ENCODE measurements at regions not wholly inside any gene's neighbourhood (a gene's known extent, or its start where the extent isn't known, plus 50 kb on each side); places are given as distances from the start of the nearest gene placed in this dataset.

GRCh38 chr2:239537633-239538356, 137.0 kb upstream of the HDAC4 start:
- DNase-seq = no peak

DNA sequence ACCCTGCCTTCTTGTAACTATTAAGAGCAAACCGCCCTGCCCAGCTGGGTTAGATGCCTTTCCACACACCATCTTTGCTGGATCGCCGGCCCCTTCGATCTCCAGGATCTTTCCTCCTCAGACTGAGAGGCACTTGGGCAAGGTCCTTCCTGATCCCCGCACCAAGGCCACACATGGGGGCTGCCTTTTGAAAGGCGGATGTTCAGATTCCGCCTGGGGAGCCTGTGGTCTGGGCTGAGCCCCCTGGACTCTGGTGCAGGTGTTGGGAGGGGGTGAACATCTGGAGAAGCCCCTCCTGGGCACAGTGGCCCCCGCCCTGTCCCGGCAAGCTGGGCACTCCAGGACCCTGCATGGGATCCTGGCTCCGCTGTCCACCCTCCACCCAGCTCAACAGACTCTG, 135.4 kb upstream of the HDAC4 start:
- no peak for DNase-seq

DNA sequence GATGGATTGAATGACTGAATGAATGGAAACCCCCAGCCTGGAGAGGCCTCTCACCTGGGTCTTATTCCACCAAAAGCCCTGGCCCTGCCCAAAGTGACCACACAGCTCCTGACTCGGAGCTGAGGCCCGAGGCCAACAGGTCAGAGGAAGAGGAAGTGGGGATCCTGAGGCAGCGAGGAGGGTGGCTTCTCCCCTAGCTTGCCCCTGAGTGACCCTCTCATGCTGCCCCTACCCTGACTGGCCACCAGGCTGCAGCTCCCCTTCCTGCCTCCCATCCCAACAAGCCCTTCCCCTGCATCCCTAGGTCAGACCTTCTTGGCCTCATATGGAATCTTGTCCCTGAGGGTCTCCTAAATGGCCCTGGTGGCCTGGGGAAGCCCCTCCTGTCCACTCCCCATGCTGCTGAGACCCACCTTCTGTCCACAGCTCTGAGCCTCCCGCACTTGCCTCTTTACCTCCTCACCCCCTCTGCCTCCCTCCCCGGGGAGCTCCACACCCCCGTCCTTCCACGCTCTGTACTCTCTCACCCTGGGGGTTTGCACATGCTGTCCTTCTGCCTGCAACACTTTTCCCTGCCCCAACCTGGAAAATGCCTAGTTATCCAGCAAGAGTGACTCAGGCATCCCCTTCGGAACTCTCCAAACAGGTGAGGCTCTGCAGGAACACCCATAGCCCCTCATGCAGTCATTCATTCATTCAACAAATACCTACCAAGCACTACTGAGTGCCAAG, 134.8 kb upstream of the HDAC4 start:
- DNase-seq = no peak

- no peak for DNase-seq
These were observed 134.0 kb upstream of the HDAC4 start for GRCh38 chr2:239534581-239535412.

GRCh38 chr2:239533569-239534316, 132.9 kb upstream of the HDAC4 start:
- DNase-seq = no peak

DNA sequence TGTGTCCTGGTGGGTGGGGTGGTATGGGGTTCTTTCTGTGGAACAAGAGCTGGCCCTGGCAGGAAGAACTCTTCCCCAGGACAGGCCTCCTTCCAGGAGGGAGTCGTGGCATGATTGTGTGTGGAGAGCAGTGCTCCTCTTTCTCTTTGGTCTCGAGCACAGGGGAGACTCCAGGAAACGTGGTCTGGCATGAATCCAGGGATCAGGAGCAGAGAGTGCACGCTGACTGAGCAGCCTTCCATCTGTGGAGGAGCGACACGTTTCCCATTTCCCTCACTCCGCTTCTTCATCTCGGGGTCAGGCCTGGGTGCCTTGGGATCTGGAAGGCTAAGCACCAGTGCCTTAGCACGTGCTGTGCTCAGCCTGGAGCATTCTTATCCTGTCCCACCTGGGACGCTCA, 132.0 kb upstream of the HDAC4 start:
- no peak for DNase-seq

DNA sequence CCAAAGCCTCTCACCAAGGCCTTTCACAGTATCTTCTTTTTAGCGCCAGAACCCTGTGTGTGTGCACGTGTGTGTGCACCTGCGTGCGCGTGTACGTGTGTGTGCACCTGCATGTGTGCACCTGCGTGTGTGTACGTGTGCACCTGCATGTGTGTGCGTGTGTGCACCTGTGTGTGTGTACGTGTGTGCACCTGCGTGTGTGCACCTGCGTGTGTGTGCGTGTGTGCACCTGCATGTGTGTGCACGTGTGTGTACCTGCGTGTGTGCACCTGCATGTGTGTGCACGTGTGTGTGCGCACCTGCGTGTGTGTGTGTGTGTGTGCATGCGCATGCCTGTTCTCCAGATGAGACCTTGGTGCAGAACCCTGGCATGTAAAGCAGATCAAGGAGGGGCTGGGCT, 131.4 kb upstream of the HDAC4 start:
- no peak for DNase-seq

DNA sequence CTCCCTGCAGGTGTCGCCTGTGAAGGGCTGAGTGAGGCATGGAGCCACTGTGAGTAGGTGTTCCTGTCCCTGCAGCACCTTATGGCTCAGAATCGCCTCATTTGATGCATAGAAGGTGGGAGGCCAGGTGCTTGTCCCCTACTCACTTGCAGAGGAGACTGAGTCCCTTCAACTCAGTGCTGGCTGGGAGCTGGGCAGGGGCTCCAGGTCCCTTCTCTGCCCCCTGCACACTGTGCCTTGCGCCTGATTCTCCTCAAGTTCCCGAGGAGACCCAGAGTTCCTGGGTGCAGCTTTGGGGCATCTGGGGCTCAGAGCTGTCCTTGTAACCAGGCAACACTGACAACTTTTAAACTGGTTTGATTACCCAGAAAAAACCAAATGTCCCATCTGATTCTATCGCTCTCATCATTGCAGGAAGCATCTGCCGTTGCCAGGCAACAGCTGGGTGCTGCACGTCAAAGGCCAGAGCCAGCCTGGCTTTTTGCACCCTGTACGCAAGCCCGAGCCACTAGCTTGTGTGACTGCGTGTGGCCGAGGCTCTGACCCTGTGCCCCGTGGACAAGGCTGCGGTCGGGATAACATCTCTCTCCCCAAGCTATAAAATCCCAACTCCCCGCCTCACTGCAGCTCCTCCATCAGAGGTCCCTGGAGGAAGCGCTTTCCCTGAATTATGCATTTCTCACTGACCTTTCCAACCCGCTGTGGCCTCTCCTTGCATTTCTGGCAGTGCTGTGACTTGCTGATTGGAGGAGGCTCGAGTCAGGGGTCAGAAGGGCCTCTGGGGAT, 130.8 kb upstream of the HDAC4 start:
- DNase-seq = no peak

- DNase-seq = no peak
These were observed 130.0 kb upstream of the HDAC4 start for GRCh38 chr2:239530749-239531316.

DNA sequence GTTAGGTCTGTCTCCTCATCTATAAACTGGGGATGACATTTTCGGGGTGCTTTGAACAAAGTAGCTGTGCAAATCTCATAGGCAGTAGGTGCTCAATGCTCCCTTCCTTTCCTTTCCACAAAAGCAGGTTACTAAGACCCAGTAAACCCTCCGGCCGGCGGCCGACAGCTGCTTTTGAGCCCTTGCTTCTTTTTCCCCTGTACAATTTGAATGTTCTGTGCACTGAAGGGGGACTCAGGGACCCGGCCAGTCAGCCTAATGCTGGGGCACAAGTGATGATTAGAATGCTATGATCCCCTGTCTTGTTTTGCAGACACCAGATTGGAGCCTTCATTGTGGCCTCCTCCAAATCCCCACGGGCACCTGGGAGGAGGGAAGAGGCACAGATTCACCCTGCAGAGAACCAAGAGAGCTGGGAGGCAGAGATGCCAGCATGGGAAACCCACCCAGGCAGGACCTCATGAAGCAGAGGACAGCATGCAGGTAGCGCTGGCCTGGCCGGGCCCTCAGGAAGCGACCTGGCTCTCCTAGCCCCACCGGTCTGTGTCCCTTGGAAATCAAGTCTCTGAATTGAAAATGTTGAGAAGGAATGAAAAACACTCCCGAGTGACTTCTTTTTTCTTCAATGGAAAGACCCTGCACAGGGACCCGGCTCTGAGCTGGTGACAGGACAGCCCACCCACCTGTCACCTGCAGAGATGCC, 128.6 kb upstream of the HDAC4 start:
- no peak for DNase-seq

DNA sequence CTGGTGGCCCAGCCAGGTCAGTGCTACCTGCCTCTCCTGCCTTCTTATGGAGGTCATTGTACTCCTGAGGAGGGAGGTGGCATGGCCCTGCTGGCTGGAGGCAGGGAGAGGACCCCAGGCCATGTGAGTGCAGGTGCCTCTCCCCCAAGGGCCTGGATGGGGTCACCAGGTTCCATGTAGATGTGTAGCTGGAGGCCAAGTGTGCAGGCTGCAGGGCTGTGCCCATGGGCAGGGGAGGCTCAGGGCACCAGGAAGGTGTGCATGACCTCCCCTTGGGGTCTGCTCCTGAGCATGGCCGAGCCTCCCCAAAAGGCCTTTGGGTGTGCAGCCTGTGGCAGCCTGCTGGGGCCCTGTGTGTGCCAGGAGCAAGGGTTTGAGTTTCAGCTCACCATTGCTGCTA, 128.1 kb upstream of the HDAC4 start:
- DNase-seq = no peak

DNA sequence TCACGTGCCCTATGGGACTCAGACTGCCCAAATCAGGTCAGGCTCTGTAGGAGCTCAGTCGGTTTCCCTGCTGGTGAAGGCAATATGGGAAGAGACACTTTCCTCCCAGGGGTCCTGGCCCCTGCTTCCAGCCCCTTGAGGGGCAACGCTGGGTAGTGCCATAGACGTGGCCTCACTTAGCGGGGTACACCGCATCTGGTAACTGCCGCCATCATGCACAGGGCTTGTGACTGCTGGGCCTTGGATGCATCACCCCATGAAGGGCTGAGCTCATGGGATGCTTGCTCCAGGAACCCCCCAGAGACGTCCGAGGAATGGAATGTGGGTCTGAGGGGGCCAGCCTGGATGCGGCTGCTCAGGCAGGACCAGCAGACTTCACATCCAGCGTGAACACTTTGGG, 127.3 kb upstream of the HDAC4 start:
- DNase-seq = no peak

DNA sequence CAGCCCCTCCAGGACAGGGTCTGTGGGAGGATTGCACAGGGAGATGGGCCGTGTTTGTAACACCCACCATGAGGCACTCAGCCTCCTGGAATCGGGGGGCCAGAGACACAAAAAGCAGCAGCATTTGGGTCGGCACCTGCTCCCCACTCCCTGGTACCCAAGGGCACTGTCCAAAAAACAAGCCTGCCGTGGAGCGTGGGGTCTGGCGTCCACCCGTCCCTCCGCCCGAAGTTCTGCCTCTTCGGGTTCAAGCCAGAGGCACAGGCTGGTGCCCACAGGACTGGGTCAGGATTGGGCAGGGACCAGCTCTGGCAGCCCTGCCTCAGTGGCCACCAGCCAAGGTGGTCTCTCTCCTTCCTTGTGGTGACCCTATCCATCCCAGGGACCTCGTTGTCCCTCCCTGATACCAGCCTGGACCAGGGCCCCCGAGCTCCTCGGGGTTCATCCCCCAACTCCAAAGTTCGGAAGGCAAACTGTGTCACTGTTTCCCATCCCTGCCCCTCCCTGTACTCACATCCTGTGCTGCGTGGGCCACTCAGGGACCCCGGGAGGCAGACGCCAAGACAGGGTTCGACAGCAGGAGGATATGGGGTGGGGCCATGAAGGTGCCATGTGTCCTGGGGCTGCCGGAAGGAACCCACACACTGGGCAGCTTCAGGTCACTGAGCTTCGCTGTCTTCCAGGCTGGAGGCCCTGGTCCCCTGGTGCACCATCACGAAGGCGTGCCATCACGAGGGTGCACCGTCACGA, 126.0 kb upstream of the HDAC4 start:
- no peak for DNase-seq

GRCh38 chr2:239526038-239526437, 125.2 kb upstream of the HDAC4 start:
- DNase-seq = no peak

- no peak for DNase-seq
These were observed 123.1 kb upstream of the HDAC4 start for GRCh38 chr2:239523954-239524330.

GRCh38 chr2:239523147-239523953, 122.5 kb upstream of the HDAC4 start:
- DNase-seq = no peak

- no peak for DNase-seq
These were observed 121.9 kb upstream of the HDAC4 start for GRCh38 chr2:239522740-239523119.

- DNase-seq = no peak
These were observed 121.4 kb upstream of the HDAC4 start for GRCh38 chr2:239522002-239522739.

- no peak for DNase-seq
These were observed 120.6 kb upstream of the HDAC4 start for GRCh38 chr2:239521518-239521815.

All from activated CD8-positive, alpha-beta memory T cell treated with anti-CD3 and anti-CD28 coated beads, Interleukin-2, amount 50 U/mL, for 4 hours (primary cell).